NCI-H748 (cell line): ENCODE measurements at regions not wholly inside any gene's neighbourhood (a gene's known extent, or its start where the extent isn't known, plus 50 kb on each side); places are given as distances from the start of the nearest gene placed in this dataset.
"Not testable (repeated sequence)": the region's sequence is repeated elsewhere in the genome, so short reads cannot be mapped to it uniquely, and the experiment has no call there.

Experiments used
- DNase-seq: peaks from one replicate; lab custom pipeline; 2025; ENCODE audit not compliant: unreplicated experiment; lab: John Stamatoyannopoulos, UW

DNA sequence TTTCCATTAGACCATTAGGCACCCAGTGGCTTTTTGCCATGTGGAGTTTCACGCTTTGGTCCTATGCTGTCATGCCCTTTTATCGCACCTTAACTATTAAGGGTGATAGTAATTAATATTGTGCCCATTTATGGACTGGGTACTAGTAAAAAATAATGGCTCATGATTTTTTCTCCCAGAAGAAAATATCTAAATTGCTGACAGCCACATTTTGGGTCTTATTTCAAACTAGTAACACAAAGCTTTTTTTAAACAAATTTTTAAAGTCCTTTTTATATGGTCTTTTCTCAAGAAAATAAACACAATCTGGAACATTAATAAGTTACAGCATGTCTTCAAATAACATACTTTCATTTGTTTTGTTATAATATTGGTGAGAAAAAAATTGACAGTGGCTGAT, 179.7 kb downstream of the ANKRD7 start:
- no peak for DNase-seq

DNA sequence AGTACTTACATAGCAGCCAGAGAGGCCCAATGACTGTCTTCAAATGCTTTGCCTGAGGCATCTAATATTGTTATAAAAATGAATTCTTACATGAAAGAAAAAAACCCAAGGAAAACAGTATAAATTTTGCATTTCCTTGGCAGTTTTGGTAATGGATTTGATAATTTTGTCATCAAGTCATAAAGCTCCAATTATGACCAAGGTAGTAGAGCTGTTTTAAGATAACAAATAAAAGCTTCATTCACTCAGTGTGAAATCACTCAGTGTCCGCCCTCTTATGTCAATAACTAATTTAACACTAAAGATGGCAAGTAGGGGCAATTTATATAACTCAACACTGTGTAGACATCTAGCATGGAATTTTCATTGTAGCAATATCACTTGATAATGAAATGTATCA, 193.9 kb downstream of the ANKRD7 start:
- peak; percentile 82 for DNase-seq

DNA sequence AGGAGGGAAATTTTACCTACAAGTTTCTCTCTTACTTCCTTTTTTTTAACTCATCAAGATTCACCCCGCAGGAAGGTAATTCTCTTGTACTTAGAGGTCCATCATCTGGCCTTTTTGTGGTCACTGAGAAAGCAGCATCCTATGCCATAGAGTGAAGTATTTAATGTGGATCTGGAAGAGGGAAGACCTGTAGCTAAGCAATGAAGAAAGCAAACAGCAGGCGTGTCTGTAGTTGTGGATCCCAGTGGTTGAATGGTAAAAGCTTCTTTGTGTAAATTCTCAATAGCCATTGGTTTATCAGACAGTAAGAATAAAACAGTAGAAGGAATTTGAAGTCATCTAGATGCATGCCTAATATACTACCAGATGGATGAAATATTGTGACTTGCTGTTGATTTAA, 196.4 kb downstream of the ANKRD7 start:
- peak; percentile 23 for DNase-seq

DNA sequence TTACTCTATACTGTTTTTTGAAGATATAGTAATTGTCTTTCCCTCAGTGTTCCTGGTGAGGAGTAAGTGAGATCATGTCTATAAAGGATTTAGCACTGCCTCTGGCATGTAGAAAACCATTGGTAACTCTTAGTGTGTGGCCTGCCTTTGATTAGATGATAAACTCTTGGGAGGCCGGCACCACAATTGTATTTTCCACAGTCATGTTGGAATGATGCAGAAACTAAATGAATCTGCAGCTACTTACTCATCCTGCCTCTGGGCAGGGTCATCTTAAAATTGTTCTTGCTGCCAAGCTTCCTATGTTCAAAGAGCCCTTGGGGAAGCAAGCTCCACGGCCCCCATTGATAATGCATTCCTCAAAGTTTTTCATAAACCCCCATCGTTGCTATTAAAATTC, 204.6 kb downstream of the ANKRD7 start:
- DNase-seq = no peak

DNA sequence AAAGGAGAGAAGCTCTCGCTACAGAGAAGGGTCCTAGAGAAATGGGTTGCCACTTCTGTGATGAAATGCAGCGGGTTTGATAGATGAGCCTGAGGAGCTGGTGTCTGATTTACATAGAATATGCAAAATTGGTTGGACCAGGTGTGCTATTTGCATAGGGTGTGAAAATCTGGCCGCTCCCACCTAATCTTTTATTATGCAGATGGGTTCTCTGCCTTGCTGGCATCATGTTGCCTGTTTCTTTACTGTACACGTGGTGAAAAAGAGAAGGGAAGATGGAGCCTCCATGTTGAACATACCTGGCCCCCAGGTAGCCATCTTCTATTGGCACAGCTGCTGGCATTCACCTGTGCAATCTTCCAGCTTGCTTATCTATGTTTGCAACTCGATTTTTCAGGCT, 212.2 kb downstream of the ANKRD7 start:
- no peak for DNase-seq

DNA sequence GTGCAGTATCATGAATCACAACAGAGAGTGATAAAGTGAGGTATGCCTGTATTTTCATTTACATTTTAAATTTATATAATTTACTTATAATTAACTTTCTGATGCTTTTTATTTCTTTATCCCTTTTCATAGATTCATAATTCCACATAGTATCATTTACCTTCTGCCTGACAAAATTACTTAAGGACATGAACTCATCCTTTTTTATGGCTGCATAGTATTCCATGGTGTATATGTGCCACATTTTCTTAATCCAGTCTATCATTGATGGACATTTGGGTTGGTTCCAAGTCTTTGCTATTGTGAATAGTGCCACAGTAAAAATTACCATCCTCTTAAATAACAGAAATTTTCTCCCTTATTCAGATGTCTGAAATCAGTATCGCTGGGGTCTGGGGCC, 224.5 kb downstream of the ANKRD7 start:
- not testable (repeated sequence) for DNase-seq

DNA sequence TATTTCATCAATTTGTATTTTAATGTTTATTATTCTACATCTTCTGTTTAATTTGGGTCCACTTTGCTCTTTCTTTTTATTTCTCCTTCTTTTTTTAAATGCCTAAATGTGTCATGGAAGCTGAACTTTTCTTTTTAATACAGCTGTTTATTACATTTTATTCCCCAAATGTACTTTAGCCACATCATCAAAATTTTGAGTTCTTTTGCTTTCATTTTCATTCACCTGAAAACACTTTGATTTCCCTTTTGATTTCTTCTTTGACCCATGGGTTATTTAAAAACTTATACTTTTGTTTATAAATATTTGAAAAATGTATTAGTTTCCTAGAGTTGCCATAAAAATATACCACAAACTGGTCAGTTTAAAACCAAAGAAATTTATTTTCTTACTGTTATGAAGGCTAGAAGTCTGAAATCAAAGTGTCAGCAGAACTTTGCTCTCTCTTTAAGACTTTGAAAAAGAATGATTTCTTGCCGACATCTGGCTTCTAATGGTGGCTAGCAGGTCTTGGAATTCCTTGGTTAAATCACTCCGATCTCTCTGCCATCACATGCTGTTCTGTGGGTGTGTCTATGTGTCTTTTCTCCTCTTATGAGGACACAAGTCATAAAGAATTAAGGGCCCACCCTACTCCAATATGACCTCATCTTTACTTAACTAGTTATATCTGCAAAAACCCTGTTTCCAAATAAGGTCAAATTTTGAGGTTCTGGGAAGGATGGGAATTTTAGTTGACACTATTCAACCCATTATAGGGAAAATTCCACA, 225.5 kb downstream of the ANKRD7 start:
- no peak for DNase-seq

DNA sequence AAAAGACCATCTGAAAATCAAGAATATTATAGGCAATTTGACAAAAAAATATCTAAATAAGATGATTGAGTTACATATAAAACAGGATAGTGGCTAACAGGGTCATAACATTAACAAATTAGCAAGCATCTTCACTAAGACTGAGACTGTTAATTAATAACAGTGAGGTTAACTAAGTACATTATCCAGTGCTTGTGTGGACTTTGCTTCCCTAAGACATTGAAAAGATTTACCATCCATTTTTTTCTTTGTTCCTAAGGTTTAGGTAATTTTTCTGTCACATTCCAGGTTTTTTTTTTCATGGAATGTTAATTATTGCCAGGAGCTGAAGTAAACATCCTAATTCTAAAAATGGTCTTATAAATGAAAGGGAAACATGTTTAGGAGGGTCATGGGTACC, 227.6 kb downstream of the ANKRD7 start:
- DNase-seq = no peak

DNA sequence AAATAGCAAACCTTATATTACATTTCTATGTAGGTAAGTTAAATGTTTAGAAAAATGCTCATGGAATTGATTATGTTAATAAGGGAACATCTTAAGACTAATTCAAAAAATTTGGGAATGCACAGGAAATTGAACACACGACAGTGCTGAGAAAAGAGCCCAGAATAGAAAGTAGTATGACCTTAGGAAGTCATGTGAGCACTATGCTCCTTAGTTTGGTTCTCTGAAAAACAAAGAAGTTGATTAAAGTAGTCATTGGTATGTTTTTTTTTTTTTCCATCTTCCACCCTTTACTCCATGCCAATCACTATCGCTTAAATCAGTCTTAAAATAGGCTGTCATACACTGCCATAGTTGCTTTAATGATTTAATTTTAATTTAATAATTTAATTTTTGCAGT, 242.9 kb downstream of the ANKRD7 start:
- DNase-seq = no peak

DNA sequence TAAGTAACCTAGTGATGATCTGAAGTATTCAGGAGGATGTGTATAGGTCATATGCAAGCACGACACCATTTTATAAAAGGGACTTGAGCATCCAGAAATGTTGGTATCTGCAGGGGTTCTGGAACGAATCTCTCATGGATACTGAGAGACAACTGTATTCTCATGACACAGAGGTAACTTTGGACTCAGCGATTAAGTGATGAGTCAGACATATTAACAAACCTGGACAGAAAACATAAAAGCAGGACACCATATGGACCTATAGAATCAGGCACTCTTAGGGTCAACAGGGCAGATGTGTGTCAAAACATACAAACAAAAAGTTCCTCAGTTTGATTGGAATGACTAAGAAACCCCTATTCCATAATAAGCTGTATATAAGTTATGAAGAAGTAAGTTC, 248.1 kb downstream of the ANKRD7 start:
- no peak for DNase-seq

DNA sequence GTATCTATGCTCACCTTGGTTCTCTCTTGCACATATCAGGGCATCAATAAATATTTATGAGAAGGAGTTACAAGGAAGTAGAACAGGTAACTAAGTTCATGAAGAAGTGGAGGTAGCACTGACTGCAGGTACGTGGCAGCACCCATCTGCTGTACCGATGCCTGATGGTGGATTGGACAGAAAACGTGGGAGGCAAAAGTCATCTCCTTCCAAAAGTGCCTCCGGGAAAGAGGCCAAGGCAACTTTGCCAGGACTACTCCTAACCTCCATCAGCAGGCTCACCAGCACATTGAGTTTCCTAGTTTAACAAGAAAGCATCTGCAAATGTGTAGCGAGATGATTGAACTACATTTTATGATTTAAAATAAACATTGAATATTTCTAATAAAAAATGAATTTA, 248.8 kb downstream of the ANKRD7 start:
- DNase-seq = no peak

DNA sequence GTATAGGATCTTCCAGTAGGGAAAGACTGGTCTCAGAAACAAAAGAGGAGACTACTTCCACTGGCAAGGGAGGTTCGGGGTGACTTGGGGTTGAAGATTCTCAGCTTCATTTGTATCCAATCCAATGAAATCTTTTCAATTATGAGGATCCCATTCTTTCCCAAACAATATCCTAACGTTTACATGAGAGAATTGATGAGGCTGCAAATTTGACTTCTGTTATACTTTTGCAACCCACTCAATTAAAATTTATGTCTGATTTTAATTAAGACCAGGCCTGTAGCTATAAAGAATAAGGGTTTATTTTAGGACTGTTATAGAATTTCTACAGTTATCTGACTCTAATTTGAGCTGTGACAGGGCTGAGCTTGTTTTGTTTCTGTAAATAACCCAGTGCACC, 251.5 kb downstream of the ANKRD7 start:
- DNase-seq = no peak

DNA sequence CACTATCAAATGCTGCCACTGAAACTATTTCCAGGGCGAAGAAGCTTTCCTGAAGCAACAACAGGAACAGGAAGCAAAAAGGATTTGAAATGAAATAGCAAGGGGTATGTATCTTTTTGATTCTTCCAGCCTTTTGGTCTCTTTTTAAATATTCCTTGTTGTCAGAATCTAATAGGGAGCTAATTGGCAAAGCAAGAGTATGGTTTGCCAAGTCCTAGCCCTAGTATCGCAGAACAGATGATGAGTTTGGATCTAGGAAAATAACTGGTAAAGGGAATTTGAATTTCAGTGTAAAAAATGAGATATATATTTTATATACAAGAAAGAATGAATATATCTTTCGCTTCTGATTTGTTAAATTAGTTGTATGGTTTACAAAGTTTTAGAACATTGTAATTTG, 252.5 kb downstream of the ANKRD7 start:
- DNase-seq = no peak

DNA sequence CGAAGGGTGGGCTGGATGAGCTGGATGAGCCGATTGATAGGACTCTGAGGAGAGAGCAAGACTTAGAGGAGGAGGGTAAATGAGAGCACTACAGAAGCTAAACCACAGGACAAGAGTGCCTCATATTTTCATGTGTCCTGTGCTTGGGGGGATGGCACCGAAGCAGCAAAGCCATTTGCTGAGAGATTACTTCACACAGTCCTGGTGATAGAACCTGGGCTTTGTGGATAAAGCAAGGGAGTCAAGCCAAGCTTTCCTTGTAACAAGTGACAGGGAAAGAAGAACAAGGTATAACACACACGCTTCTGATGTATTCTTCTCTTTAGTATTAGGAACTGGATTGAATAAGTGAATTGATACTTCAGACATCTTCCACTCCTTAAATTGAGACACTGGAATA, 253.7 kb downstream of the ANKRD7 start:
- DNase-seq = no peak

DNA sequence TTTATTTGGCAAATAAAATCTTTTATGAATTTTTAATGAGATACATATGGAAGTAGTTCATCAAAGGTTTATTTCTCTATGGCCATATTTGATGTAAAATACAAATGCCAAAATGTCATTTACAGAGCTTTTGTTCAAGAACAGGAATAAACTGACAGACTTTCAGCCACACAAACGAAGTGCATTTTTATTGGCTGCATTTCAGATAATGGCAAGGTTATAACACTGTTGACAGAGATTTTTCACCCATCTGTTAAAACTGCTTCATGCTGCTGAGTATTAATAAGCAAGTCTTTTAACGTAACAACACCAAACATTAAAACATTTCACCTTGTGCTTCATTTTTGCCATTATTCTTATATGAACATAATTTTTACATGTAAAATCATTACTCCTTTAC, 254.4 kb downstream of the ANKRD7 start:
- DNase-seq = peak; percentile 60

DNA sequence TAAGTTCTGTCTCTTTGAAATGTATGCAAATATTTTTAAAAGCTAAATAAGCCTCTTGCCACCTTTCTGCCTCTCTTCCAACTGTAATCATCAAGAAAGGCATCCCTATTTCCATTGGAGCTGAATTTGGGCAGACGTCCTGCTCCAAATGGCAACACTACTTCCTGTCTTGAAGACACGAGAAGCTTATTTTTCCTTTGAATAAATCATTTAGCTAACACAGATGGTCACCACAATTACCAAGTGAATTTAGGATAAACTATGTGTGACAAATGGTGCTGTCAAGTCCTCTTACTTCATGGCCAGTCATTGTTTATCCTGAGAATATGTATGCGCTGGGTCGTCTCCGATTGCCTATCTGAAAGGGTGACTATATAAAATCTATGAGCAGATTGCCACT, 268.0 kb downstream of the ANKRD7 start:
- no peak for DNase-seq

DNA sequence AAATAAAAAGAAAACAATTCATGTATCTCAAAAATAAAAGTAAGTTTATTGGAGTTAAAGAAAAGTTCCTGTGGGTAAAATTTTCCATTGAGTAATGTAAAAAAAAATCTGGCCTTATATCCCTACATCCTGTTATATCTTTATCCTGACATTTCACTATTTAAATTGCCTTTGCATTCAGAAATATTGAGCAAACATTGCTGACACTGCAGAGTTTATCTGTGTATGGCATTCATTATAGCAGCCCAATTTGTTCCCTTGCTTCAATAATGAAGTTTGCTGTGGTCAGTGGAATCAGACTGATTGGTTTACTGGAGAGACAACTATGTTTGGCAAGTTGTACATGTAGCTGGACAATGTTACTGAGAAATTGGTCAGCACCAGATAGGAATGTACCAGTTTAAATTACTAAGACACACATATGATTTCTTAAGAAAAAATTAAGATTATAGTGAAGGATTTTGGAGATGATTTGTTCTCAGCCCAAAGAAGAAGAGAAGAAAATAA, 271.7 kb downstream of the ANKRD7 start:
- DNase-seq = no peak

DNA sequence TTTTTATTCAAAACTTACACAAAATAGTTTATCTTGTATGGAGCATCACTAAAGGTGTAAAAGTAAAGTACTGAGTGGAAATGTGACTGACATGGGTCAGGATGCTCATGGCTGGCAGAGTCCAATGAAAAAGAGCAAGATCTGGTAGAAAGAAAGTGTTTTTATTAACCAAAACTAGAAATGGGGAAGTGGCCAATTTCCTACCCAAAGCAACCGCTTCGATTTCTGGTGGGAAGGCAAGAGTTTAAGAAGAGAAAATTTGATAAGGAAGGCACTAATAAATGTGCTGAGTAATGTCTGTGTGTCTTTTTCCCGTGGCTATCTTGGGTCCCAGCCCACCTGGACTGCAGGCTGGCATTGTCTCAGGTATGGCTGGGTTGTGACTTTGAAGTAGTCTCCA, 277.7 kb downstream of the ANKRD7 start:
- DNase-seq = no peak

DNA sequence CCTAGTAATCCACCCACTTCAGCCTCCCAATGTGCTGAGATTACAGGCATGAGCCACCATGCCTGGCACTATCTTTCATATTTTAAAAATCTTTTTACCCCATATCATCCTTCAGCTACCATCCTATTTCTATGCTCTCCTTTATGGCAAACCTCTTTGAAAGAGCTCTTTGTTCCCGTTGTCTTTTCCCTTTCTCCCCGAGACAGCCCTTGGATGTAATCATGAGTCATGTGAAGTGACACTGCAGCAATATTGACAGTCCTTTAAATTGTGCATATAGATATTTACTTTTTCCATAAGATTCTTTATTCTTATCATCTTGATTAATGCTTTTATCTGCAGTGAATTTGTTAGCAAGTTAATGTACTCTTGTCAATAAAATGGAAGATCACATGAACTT, 286.6 kb downstream of the ANKRD7 start:
- peak; percentile 21 for DNase-seq

DNA sequence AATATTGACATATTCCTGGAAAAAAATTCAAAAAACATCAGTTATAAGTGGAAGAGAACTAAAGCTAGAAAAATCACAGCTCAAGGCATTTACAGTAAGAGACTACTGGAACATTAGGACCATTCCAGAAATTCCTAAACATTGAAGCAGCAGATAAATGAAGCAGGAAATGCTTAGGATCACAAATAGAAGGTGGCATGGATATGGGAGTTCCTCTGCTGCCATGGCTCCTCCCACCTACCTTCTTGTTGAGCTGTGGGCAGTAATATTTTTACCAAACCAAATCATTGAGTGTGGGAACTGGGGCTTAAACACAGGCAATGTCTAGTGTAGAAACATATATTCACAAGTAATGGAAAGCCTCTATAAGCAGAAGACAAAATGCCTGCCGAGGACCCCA, 292.8 kb downstream of the ANKRD7 start:
- no peak for DNase-seq

DNA sequence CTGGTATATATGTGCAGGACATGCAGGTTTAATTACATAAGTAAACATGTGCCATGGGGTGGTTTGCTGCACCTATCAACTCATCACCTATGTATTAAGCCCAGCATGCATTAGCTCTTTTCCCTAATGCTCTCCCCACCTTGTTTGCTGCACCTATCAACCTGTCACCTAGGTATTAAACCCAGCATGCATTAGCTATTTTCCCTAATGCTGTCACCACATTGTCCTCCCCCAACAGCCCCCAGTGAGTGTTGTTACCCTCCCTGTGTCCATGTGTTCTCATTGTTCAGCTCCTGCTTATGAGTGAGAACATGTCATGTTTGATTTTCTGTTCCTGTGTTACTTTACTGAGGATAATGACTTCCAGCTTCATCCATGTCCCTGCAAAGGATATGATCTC, 300.5 kb downstream of the ANKRD7 start:
- peak; percentile 42 for DNase-seq

DNA sequence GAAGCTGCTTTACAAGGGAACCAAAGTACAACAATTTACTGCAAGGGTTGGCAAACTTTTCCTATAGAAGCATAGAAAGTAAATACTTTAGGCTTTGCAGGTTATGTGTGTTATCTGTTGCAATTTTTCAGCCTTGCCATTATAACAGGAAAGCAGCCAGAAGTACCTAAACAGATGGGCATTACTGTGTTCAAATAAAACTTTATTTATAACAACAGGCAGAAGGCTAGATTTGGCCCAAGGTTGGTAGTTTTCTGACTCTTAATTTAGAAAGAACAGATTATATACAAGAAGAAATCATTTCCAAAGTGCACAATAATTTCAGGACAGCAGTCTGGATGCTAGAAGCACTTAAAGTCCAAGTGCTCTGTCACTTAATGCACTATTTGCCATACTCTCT, 307.1 kb downstream of the ANKRD7 start:
- DNase-seq = no peak

DNA sequence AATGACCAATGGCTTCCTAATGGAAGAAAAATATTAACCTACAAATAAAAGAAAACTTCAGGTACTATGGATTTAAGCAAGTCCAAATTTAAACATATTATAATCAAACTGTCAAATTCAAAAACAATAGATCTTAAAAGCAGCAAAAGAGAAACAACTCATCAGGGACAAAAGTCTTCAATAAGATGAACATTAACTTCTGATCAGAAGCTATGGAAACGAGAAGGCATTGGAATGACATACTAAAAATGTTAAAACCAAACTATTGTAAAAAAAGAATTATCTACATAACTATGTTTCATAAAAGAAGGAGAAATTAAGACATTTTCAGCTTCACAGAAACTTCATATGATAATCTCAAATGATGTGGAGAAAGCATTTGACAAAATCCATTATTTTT, 334.7 kb downstream of the ANKRD7 start:
- DNase-seq = no peak
